ENCODE measurements at regions not wholly inside any gene's neighbourhood (a gene's known extent, or its start where the extent isn't known, plus 50 kb on each side); places are given as distances from the start of the nearest gene placed in this dataset.

DNA sequence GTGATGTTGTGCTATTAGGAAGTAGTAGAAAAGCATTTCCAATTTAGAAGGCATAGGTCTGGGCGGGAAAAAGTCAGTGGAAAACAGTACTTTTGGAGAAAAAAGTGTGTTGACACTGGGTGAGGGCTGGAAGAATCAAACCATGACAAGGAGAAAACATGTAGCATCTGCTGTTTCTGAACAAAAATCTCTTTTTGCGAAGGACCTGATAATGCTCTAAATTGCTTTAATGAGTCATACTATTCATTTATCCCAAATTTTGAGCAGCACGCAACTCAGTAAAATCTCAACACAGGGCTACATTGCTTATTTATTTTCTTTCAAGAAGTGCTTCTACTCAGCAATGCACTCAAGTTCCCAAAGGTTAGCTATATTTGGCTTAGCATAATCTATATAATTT is 292.7 kb downstream of the DIPK2A start:
- TF ChIP-seq, protein P1, sequence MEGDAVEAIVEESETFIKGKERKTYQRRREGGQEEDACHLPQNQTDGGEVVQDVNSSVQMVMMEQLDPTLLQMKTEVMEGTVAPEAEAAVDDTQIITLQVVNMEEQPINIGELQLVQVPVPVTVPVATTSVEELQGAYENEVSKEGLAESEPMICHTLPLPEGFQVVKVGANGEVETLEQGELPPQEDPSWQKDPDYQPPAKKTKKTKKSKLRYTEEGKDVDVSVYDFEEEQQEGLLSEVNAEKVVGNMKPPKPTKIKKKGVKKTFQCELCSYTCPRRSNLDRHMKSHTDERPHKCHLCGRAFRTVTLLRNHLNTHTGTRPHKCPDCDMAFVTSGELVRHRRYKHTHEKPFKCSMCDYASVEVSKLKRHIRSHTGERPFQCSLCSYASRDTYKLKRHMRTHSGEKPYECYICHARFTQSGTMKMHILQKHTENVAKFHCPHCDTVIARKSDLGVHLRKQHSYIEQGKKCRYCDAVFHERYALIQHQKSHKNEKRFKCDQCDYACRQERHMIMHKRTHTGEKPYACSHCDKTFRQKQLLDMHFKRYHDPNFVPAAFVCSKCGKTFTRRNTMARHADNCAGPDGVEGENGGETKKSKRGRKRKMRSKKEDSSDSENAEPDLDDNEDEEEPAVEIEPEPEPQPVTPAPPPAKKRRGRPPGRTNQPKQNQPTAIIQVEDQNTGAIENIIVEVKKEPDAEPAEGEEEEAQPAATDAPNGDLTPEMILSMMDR (conservative IDR thresholded peaks at IDR 0.05): no peak
- no peak for TF ChIP-seq EZH2 (IDR thresholded peaks at IDR 0.05; ENCODE audit: low read depth)

All from PC-9 (cell line).